ENCODE measurements at regions not wholly inside any gene's neighbourhood (a gene's known extent, or its start where the extent isn't known, plus 50 kb on each side); places are given as distances from the start of the nearest gene placed in this dataset.

- Histone ChIP-seq H3F3A (replicated peaks; ENCODE audit: low read depth) (no peaks in the 10 kb centered on the region), H3K27me3 (ENCODE audit: insufficient read depth) (no peaks in the 10 kb centered on the region), H2AFZ (no peak overlapping the region), H3K9me2 (ENCODE audit: insufficient read depth) (no peaks in the 10 kb centered on the region), H3K36me3 (ENCODE audit: insufficient read depth) (no peaks in the 10 kb centered on the region; the same call in 1 of the 2 replicates), H4K20me1 (replicated peaks; ENCODE audit: insufficient read depth) (no peaks in the 10 kb centered on the region), H3K4me2 (no peak overlapping the region), H3K79me2 (replicated peaks; ENCODE audit: insufficient read depth) (no peaks in the 10 kb centered on the region), H3K4me3 (no peak overlapping the region), H3K4me1 (ENCODE audit: insufficient read depth) (peaks cover 18% of the 10 kb centered on the region), H3K27ac (ENCODE audit: low read depth) (no peak overlapping the region)
- Mint-ChIP-seq H3K27ac (no peak overlapping the region), H3K27me3 (ENCODE audit: insufficient read depth, low read depth, poor library complexity) (no peaks in the 10 kb centered on the region), H3K9me3 (no peaks in the 10 kb centered on the region), H3K4me3 (no peak overlapping the region), H3K4me1 (peaks cover 18% of the 10 kb centered on the region), H3K36me3 (ENCODE audit: low read depth) (no peaks in the 10 kb centered on the region)
- DNase-seq (ENCODE audit: low spot score): no peak
- no peak for ATAC-seq
- no peak for TF ChIP-seq ZNF114 (CRISPR knock-in tag; IDR thresholded peaks at IDR 0.05)
- TF ChIP-seq CTCF (conservative IDR thresholded peaks at IDR 0.05; ENCODE audit: low read depth in 2 of 2): no peak
- no peak for TF ChIP-seq ZNF331 (CRISPR knock-in tag; IDR thresholded peaks at IDR 0.05; ENCODE audit: low read depth)
- TF ChIP-seq POLR2AphosphoS5 (IDR thresholded peaks at IDR 0.05; ENCODE audit: low read depth): no peak
- no peak for TF ChIP-seq JUNB (IDR thresholded peaks at IDR 0.05; ENCODE audit: unreplicated experiment)
- TF ChIP-seq REST (IDR thresholded peaks at IDR 0.05; ENCODE audit: unreplicated experiment): no peak
These were observed 414.2 kb downstream of the EFNB2 start for GRCh38 chr13:106121173-106121754.

GRCh38 chr13:106118996-106119395 lies 416.5 kb downstream of the EFNB2 start:
- Mint-ChIP-seq H3K4me3 (no peak overlapping the region), H3K36me3 (ENCODE audit: low read depth) (no peaks in the 10 kb centered on the region), H3K4me1 (peaks cover 18% of the 10 kb centered on the region), H3K27me3 (ENCODE audit: insufficient read depth, low read depth, poor library complexity) (no peaks in the 10 kb centered on the region), H3K9me3 (no peaks in the 10 kb centered on the region), H3K27ac (no peak overlapping the region)
- Histone ChIP-seq H3K36me3 (ENCODE audit: insufficient read depth) (no peaks in the 10 kb centered on the region), H3K4me2 (no peak overlapping the region), H4K20me1 (replicated peaks; ENCODE audit: insufficient read depth) (no peaks in the 10 kb centered on the region), H3K79me2 (replicated peaks; ENCODE audit: insufficient read depth) (no peaks in the 10 kb centered on the region), H3K4me1 (ENCODE audit: insufficient read depth) (peaks cover 18% of the 10 kb centered on the region), H3K27me3 (ENCODE audit: insufficient read depth) (no peaks in the 10 kb centered on the region), H3K27ac (ENCODE audit: low read depth) (no peak overlapping the region), H2AFZ (peak overlapping the region; percentile 49; the same call in 1 of the 2 replicates), H3K4me3 (no peak overlapping the region), H3F3A (replicated peaks; ENCODE audit: low read depth) (no peaks in the 10 kb centered on the region), H3K9me2 (ENCODE audit: insufficient read depth) (no peaks in the 10 kb centered on the region)
- ATAC-seq: no peak
- DNase-seq (ENCODE audit: low spot score): no peak
- TF ChIP-seq ZNF114 (CRISPR knock-in tag; IDR thresholded peaks at IDR 0.05) (no peak), EZH2 (IDR thresholded peaks at IDR 0.05; ENCODE audit: low read depth, unreplicated experiment) (no peak), POLR2AphosphoS5 (IDR thresholded peaks at IDR 0.05; ENCODE audit: low read depth) (no peak), ETS1 (IDR thresholded peaks at IDR 0.05) (no peak), ZNF331 (CRISPR knock-in tag; IDR thresholded peaks at IDR 0.05; ENCODE audit: low read depth) (no peak), ZNF462 (CRISPR knock-in tag; IDR thresholded peaks at IDR 0.05) (no peak)

Data from GM23338 (cell line).